Calu3 (cell line): ENCODE measurements at regions not wholly inside any gene's neighbourhood (a gene's known extent, or its start where the extent isn't known, plus 50 kb on each side); places are given as distances from the start of the nearest gene placed in this dataset.

ENCODE experiments used
- BruUV-seq: library from RNA; stranded (reverse); fragments of 400-500 nt; replicated peaks from 2 replicates; lab custom pipeline; 2021; lab: Mats Ljungman, UMichigan
- CTCF ChIA-PET: fragments of 300-600 bp; sonication (Branson Sonifier 250); formaldehyde crosslinking; loops from one replicate; lab custom pipeline; 2022; ENCODE audit warnings: antibody characterized with exemption; lab: Charles Lee
- DNase-seq: peaks from one replicate; pipeline ENCODE4 v3.0.0; 2022
- H3K27ac Mint-ChIP-seq: one replicate; pipeline ENCODE4 v1.8.0; 2022; ENCODE audit warnings: mixed read lengths; ENCODE audit not compliant: unreplicated experiment
- H3K27me3 Mint-ChIP-seq: one replicate; pipeline ENCODE4 v1.8.0; 2022; ENCODE audit warnings: mixed read lengths; ENCODE audit not compliant: unreplicated experiment
- H3K36me3 Mint-ChIP-seq: one replicate; pipeline ENCODE4 v1.8.0; 2022; ENCODE audit warnings: mild to moderate bottlenecking, moderate library complexity, mixed read lengths; ENCODE audit not compliant: insufficient read depth, unreplicated experiment
- H3K4me1 Mint-ChIP-seq: one replicate; pipeline ENCODE4 v1.8.0; 2022; ENCODE audit warnings: mild to moderate bottlenecking, low read depth, mixed read lengths; ENCODE audit not compliant: unreplicated experiment
- H3K4me3 Mint-ChIP-seq: one replicate; pipeline ENCODE4 v1.8.0; 2022; ENCODE audit warnings: mild to moderate bottlenecking, low read depth, moderate library complexity, mixed read lengths; ENCODE audit not compliant: unreplicated experiment
- H3K9me3 Mint-ChIP-seq: one replicate; pipeline ENCODE4 v1.8.0; 2022; ENCODE audit warnings: low read depth, mixed read lengths; ENCODE audit not compliant: unreplicated experiment
- CTCF ChIP-seq: fragments of 200-600 bp; IDR thresholded peaks from one replicate; pipeline ENCODE4 v1.8.0; 2022; ENCODE audit warnings: antibody characterized with exemption; ENCODE audit not compliant: unreplicated experiment
- intact Hi-C: fragments of 100-400 bp; cut with micrococcal nuclease; formaldehyde crosslinking; loops from one replicate; pipeline ENCODE4 v1.10.0; 2022; ENCODE audit not compliant: unreplicated experiment

- TF ChIP-seq CTCF = no peak
- no peak for DNase-seq
- no peak overlapping the region for H3K4me3 Mint-ChIP-seq
- intact Hi-C loops = no loop called here
- CTCF ChIA-PET = no interaction called here
- no peak overlapping the region for H3K27ac Mint-ChIP-seq
- no peaks in the 10 kb centered on the region for H3K4me1 Mint-ChIP-seq
- H3K9me3 Mint-ChIP-seq = no peaks in the 10 kb centered on the region
- no peaks in the 10 kb centered on the region for H3K36me3 Mint-ChIP-seq
- BruUV-seq = no TSS peak
- H3K27me3 Mint-ChIP-seq = no peaks in the 10 kb centered on the region
Observed at GRCh38 chr3:176206809-176207208, 990.5 kb downstream of the TBL1XR1 start.

GRCh38 chr3:176202652-176203051, 994.6 kb downstream of the TBL1XR1 start:
- Mint-ChIP-seq H3K4me3 (no peak overlapping the region), H3K27ac (no peak overlapping the region), H3K36me3 (no peaks in the 10 kb centered on the region), H3K27me3 (no peaks in the 10 kb centered on the region), H3K9me3 (no peaks in the 10 kb centered on the region), H3K4me1 (no peaks in the 10 kb centered on the region)
- BruUV-seq = no TSS peak
- intact Hi-C loops = no loop called here
- no peak for DNase-seq
- no peak for TF ChIP-seq CTCF
- CTCF ChIA-PET = no interaction called here

GRCh38 chr3:176193032-176193730, 1004.1 kb downstream of the TBL1XR1 start:
- intact Hi-C loops = no loop called here
- TF ChIP-seq CTCF = no peak
- H3K4me3 Mint-ChIP-seq = no peak overlapping the region
- no peaks in the 10 kb centered on the region for H3K36me3 Mint-ChIP-seq
- no peak for DNase-seq
- H3K9me3 Mint-ChIP-seq = peaks cover 9% of the 10 kb centered on the region
- CTCF ChIA-PET = no interaction called here
- no peaks in the 10 kb centered on the region for H3K27me3 Mint-ChIP-seq
- no TSS peak for BruUV-seq
- no peaks in the 10 kb centered on the region for H3K4me1 Mint-ChIP-seq
- H3K27ac Mint-ChIP-seq = no peak overlapping the region

- no TSS peak for BruUV-seq
- no peak for TF ChIP-seq CTCF
- peaks cover 5% of the 10 kb centered on the region for H3K9me3 Mint-ChIP-seq
- no peak for DNase-seq
- H3K4me1 Mint-ChIP-seq = no peaks in the 10 kb centered on the region
- no peaks in the 10 kb centered on the region for H3K27me3 Mint-ChIP-seq
- no peak overlapping the region for H3K27ac Mint-ChIP-seq
- no peak overlapping the region for H3K4me3 Mint-ChIP-seq
- no peaks in the 10 kb centered on the region for H3K36me3 Mint-ChIP-seq
- CTCF ChIA-PET = no interaction called here
- intact Hi-C loops = no loop called here
Observed at GRCh38 chr3:176190755-176191154, 1006.5 kb downstream of the TBL1XR1 start.
